AG08395 (cell line): ENCODE measurements at regions not wholly inside any gene's neighbourhood (a gene's known extent, or its start where the extent isn't known, plus 50 kb on each side); places are given as distances from the start of the nearest gene placed in this dataset.

Source experiments
- DNase-seq: peaks from one replicate; pipeline ENCODE4 v3.0.0; 2012; ENCODE audit warnings: mixed read lengths, low spot score

DNA sequence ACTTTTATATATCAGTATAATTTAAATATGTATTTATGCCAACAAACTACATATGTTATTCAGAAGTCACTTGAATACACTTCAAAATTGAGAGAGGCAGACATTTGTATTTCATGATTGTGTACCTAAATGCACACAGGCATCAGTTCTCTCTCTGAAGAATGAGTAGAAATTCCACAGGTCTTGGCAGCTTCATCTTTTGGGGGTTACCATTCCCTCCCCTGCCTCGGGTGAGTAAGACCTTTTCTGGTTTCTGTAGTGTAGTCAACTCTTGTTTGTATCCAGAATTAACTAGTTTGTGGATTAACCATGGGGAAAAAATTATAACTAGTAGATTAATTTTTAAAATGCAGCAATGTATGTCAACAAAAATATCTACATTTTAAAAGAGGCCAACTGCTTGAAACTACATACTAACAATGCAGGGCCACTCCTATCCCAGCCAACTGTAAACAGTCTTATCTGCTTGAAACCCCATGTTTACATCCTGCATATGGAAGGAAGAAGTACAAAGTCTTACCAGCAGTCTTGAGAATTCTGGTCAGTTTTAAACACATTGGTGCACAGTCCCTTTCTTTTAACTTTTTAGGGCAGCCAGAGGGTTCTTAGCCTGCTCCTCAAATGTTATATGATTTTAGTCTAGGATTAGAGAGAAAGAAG, 339.6 kb upstream of the KIF2A start:
- no peak for DNase-seq

DNA sequence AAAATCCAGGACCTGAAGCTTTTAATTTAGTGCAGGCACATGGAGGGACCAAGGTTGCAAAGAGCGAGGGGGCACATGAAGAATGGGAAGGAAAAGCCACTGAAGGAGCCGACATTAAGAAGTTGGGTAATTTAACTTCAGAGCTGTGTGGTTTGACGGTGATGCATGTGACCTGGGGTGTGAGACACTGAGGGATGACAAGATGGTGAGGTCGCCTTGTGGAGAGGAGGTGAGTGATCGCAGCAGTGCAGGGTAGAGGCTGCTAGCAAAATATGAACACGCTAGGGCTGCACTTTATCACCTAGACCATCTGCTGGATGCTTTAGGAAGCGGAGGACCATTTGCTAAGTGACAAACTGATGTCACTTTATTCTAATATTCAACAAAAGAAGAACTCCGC, 339.0 kb upstream of the KIF2A start:
- no peak for DNase-seq

DNA sequence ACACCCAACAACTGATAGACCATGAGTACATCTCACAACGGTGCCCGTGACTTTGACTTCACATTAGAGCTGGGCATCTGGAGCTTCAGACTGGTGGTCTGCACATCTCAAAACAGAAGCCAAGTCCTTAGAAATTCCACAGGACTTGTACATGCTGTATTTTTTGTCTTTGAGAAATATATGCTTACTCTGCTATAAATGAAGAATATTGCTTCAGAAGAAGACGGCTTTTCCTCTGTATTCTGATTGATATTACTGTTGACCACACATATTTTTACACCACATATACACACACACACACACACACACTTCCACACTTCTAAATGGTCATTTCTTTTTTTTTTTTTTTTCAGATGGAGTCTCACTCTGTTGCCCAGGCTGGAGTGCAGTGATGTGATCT, 338.3 kb upstream of the KIF2A start:
- DNase-seq: no peak

DNA sequence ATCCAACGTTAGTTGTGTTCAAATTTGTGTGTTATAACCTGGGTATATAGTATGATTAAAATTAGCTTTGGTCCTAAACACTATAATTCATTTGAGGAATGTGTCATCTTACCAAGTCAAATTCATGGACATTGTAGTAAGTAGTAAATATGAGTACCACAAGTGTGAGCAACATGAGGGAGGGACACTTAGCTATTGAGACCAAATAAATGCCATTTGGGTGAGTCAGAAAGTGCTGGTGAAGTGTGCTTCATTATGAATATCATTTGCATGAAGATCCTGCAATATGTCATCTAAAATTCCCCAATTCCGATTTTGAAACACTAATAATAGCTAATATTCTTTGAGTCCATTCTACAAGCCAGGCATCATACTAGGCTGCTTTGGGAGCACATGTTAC, 336.7 kb upstream of the KIF2A start:
- DNase-seq: no peak

DNA sequence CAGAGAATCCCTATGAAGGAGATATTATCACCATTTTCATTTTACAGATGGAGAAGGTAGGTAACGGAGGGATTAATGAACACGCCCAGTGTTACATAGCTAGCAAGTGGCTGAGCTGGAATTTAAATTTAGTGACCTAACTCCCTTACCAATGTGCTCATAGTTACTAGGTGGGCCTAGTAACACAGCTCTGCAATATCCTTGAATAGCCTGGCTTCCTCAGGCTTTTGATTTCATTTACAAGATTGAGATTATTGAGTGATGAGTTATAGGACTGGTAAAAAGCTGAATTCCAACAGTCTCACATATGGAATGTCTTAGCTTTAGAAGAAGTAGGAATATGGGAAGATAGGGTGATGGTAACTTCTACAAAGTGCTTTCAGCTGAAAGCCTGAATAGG, 336.3 kb upstream of the KIF2A start:
- DNase-seq: no peak

DNA sequence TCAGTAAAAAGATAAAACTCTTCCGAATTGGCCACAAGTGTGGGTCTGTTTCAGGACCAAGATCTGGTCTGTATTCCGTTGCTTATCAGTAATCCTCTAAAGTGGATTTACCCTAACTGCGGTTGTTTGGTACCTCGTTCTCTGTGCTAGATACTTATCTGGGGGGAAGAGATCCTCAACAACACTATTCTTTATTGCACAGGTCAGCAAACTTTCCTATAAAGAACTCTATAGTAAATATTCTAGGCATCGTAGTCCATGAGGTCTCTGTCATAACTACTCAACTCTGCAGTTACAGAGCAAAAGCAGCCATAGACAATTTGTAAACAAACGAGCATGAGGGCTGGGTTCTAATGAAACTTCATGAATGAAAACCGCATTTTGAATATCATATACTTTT, 335.8 kb upstream of the KIF2A start:
- DNase-seq: no peak

DNA sequence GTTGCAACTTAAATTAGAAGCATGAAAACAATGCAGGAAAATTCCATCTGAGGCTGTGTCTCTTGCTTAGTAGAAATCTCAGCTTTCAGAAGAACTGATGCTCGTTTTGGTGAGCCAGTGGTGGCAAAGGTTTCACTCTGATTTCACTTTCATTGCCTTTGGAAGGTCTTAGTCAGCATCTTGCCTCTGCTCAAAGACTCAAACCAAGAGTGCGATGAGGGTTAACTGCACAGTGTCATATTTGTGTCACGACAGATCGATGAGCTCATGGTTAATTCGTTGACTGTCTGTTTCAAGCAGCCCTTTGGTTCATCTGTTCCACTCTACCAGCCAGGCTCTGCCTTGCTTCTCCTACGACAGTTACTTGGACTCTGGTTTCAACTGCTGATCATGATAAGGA, 331.3 kb upstream of the KIF2A start:
- no peak for DNase-seq

DNA sequence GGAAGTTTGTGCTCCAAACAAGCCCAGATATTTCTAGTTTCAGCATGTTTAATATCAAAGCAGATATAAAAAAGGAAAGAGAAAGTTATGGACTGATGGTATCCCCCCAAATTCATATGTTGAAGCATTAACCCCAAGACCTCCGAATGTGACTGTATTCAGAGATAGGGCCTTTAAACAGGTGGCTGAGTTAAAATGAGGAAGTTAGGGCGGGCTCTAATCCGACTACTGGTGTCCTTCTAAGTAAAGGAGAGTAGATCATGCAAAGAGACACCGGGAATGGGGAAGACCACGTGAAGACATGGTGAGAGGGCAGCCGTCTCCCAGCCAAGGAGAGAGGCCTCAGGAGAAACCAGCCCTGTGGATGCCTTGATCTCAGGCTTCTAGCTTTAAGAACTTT, 324.1 kb upstream of the KIF2A start:
- no peak for DNase-seq

DNA sequence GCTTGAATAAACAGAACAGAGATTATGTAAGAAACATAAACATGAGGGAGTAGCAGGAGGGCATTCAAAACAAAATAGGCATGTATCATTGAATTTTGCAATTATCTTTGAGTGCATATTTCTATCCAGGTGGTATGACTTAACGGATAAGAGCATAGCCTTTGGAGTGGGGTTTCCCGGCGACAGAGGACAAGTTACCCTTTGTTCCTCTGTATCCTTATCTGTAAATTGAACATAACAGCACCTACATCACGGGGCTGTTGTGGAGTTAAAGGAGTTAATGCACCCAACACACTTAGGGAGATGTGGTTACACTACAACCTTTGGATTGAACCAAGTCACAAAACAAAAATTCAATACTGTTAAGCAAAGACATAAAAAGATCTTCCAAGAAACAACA, 314.6 kb upstream of the KIF2A start:
- no peak for DNase-seq

DNA sequence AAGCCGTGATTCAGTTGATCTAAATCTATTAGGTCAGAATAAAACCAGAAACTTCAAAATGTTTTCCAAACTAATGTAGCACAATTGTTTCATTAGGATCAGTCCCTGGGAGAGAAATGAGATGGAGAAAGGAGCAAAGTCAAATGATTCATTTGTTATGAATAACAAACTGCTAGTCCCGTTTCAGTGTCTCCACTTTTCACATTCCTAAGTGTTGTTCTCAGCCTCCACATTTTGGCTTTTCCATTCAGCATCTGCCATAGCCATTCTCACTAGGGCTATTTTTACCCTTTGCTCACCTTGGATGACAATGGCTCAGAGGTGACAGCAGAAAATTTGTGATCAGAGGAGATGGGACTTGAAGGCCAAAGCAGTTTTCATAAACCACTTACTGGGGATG, 314.1 kb upstream of the KIF2A start:
- DNase-seq: no peak

DNA sequence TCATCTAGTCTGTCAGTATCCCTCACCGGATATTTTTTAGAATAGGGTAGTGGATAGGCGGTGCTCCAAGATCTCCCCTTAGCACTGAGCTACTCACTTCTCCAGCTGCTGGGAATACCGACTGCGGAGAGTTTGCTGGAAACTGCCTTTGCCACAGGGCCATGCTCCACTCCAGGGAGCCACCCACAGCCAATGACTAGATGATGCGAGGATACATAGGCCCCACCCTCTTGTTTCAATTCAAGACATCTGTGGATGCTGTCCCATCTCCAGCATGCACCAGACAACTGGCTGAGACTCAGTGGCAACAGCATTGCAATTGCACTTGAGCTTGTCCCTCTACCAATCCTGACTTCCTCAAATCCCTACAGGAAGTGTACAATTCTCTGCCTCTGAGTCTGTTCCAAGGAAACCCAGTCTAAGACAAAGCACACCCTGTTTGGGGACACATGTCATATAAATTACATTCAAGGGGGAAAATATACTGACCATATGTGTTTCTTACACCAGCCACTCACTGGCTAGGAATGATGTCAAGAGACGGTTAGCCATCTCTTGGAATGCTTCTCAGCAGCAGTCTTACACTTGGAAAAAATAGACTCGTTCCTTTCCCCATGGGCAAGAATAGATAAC, 312.6 kb upstream of the KIF2A start:
- no peak for DNase-seq

DNA sequence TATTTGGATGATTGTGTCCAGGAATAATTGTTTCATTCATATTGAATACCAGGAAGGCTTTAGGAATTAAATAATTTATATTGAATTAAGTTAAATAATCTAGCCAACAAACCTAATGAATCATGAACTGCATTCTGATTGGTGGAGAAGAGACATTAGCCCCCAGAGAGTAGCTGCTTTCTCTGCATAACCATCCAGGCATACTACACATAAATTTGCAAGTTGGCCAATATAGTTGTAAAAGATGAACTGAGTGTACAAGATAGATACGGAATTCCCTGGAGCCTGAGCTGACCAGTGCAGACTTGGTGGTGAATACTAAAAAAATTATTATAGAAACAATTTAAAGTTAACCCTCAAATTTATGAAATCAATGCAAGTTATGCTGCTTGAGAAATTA, 311.8 kb upstream of the KIF2A start:
- DNase-seq: no peak

DNA sequence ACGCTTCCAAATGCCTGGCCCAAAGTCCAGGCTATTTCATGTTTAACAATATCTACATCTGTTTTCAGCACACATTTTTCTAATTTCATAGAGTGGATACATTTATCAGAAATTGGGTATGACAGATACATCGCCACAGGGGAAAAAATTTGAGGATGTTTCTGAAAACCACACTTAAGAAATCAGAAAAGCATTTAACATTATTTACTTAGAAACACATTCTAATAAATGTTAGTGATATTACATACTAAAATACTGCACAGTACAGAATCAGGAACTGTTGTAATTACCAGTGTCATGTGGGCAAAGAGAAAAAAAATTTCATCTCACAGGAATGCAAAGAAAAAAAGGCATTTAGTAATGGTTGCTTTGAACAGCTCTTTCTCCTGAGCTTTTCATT, 310.5 kb upstream of the KIF2A start:
- no peak for DNase-seq

DNA sequence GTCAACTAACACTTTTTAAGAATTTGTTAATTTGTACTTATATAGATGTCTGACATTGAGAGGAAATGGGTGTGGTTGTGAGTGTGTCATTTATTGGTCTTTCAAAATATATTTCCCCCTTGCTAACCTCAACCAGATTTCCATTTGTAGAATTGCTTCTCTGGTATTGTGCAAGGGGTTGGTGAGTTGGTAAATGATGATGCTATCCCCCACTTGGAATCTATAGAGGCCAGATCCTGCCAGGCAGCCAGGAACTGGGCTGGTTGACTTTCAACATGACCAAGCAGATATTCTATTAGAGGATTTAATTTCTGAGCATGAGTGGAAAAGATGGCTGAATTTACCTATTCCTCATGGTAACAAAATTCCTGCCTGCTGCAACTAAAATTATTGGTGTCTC, 306.6 kb upstream of the KIF2A start:
- peak; percentile 3 for DNase-seq

DNA sequence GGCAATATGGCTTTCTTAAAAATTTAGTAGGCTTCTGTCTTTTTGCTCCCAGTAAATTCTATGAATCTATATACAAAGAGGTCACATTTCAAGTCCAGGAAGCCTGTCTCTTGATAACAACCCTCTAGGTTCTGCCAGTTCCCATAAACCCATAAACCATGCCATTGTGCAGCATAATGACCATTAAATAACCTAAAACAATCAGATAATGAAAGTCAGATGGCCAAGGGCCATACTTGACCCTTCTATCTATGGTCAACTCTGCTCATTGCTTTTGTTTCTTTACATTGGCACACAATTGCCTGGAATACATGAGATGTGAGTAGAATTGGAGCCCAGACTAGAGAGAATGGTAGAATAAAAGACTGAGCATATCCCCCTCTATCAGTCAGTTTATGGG, 305.4 kb upstream of the KIF2A start:
- DNase-seq: no peak

DNA sequence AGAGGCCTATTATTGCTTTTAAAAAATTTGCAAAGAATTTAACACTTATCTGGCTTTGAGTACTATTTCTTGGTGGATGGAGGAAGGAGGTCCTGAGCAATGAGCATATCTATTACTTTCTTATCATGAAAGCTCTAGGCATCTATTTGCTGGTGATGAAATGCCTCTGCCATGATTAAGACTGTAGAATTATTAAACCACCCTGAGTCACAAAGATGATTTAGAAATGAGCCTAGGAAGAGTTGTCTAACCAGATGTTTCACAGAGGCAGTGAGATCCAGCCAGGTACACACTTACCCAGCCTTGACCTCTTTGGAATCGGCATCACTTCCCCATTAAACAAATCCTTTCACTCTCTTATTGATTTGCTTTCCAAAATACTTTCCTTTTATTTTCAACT, 304.4 kb upstream of the KIF2A start:
- no peak for DNase-seq

DNA sequence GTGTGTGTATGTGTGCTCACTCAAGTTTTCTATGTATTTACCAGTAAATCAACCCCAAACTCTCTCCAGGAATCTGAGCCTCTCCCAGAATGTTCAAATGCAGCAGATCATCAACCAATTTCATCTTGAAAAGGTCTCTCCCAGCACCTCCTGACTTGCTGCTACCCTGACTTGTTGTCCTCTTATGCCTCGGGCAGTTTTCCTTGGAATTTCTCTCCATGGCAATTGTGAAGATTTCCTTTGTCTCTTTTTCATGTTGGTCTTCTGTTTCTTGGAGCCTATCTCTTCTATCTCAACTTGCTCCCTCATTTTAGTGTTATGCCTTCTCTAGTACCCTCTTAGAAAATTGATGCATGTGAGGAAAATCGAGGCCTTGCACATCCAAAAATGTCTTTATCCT, 303.6 kb upstream of the KIF2A start:
- DNase-seq: no peak

DNA sequence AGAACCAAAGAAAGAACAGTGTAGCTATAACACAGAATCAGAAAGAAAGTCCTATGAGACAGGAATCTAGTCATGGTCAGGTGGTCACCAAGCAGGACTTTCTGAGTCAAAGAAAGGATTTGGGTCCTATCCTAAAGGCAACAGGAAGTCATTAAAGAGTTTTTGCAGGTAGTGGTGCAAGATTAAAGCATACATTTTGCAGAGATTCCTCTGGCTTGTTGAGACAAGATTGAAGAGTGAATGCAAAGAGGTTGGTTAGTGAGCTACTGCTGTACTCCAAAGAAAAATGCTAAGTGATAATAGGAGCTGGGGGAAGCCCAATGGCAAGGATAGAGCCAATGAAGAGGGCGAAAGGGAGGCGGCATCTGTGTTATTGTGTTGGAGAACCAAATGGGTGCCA, 300.5 kb upstream of the KIF2A start:
- no peak for DNase-seq

DNA sequence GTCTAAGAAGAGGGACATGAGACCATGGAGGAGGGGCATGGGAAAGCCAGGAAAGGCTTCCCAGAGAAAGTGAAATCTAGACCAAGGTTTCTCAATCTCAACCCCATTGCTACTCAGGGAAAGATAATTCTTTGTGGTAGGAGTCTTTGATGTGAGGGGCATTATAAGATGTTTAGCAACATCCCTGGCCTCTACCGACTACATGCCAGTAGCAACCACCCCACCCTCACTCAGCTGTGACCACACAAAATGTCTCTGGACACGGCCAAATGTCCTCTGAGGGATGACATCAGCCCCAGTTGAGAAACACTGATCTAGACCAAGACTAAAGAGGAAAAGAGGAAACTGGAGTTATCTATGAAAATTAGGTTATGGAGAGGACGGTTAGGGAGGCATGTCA, 298.5 kb upstream of the KIF2A start:
- no peak for DNase-seq

DNA sequence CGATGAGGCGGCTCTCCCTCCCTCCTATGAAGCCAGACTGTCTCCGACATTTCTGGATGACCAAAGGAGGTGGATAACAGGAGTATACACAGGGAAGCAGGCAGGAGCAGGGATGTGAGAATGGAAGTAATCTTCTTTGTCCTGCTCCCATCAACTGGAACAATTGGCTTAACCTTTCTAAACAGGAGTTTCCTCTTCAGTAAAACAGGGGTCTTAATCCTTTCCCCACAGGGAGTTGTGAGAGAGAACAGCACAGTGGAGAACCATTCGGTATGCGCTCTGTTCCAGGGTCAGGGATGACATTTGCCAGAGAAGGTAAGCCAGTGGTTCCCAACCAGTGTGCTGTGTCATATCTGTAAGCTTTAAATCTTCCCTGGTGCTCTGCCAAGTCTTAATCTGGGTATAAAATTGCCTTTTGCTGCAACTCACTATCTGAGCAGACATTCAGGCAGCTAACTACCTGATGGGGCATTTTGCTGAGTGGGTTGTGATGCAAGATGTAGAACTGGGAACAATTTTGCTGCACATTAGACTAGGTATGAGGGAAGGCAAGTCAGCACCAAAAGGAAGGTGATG, 294.8 kb upstream of the KIF2A start:
- no peak for DNase-seq

DNA sequence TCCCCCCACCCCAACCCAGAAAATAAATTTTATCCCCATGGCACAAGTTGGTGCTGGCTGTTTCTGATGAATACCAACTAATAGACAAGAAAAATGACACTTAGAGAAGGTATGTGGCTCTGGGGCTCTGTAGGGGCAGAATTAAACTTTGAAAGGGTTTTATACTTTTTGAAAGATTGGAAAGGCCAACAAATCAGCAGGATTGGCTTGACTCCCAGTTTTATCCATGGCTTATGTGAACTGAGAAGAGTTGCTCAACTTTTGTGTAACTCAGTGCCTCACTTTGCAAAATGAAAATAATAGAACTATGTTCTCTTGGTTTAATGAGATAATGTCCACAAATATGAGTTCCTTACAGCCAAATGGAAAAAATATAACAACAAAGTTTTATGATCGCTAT, 288.9 kb upstream of the KIF2A start:
- no peak for DNase-seq

DNA sequence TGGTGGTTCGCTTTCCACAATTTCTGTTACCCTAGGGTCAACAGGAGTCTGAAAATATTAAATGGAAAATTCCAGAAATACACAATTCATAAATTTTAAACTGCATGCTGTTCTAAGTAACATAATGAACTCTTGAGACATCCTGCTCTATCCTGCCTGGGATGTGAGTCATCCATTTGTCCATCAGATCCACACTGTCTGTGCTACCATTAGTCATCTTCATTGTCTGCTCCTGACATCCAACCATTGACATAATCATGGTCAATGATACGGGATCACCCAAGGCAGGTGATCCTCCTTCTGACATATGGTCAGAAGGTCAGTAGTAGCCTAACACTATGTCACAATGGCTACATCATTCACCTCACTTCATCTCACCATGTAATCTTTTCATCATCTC, 276.7 kb upstream of the KIF2A start:
- no peak for DNase-seq

DNA sequence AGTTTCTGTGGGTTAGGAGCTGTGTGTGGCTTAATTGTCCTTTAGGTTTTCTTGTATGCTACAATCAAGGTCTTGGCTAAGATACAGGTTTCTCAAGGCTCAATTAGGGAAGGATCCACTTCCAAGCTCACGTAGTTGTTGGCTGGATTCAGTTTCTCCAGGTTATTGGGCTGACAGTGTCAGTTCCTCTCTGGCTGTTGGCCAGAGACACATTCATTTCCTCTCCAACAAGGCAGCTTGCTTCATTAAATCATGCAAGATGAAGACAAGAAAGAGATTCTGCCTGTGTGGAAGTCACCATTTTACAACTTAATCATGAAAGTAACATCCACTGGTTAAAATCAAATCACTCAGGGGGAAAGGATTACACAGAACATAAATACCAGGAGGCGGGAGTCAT, 275.7 kb upstream of the KIF2A start:
- DNase-seq: no peak

DNA sequence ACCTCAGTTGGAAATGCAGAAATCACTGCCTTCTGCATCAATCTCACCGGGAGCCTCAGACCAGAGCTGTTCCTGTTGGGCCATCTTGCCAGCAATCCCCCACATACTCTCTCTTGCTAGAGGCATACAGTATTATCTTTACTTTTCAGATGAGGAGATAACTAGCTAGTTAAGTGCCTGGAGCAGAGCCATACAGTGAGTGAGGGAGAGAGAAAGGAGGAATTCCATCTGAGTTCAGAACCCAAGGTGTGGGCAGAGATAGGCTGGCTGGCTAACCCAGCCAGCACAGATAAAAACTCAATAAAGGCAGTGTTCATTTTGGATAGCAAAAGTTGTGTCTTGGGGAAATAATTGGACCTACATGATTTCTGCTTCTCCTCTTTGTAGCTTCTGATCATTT, 268.0 kb upstream of the KIF2A start:
- no peak for DNase-seq
